GM21423 (cell line): ENCODE measurements at regions not wholly inside any gene's neighbourhood (a gene's known extent, or its start where the extent isn't known, plus 50 kb on each side); places are given as distances from the start of the nearest gene placed in this dataset.

Source experiments
- ATAC-seq: cut with Tn5 transposase; IDR thresholded peaks from one replicate; pipeline ENCODE4 v1.9.1; 2021; ENCODE audit warnings: mild to moderate bottlenecking, moderate library complexity; ENCODE audit not compliant: unreplicated experiment

GRCh38 chr12:118606690-118607089 lies 230.3 kb downstream of the SUDS3 start:
- ATAC-seq, result no peak

DNA sequence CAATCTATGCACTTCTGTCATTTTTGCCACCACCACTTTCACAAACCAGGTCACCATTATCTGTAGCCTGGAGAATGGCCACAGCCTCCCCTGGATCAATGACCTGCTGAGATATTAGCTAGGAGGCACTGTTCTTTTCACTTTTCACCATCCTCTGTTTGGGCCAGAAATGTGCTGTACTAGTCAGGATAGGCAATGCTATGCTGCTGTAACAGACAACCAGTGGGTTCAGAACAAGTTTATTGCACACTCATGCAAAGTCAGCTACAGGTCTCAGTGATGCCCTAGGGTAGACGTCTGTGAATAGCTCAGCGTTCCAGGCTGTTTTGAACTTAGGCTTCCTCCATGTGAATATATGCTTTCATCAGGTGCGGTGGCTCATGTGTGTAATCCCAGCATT lies 231.5 kb downstream of the SUDS3 start:
- ATAC-seq, result no peak

DNA sequence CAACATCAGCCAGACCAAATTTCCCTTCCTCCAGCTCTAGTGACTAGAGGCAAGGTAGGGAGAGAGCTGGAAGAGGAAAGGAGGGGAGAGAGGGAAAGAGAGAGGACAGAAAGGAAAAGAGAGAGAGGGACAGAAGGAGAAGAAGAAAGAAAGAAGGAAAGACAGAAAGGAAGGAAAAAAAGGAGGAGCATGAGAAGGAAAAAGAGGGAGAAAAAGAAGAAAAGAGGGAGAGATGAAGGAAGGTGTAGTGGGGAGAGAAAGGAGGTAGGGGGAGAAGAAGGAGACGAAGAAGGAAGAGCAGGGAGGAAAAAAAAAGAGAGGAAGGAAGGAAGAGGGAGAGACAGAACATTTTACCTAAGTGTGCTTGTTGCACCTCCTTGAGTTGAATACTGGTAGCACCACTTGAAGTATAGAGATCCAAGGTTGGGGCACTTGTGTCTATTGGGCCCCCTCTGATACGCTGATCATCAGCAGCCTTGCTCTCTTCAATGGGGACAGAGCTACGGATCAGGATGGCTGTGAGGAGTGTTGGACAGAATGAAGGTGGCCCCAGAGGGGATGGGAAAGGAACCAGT lies 232.5 kb downstream of the SUDS3 start:
- no peak for ATAC-seq

- no peak for ATAC-seq
These were observed 234.9 kb downstream of the SUDS3 start for GRCh38 chr12:118611295-118611694.

DNA sequence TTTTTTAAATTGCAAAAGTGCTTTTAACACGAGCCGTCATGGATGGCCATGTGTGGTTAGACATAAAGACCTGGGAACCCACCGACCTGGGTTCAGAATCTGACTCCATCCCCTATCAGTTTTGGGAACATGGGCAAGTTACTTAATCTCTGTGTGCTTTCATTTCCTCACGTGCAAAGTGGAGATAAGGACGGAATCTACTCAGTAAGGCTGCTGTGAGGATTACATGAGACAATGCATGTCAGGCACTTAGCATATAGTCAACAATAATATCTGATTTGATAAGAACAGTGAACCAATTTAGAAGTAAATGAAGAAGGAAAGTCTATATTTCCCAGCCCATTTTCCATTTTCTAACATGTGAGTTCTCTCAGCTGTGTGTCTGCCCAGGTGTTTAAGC lies 235.4 kb downstream of the SUDS3 start:
- no peak for ATAC-seq

- no peak for ATAC-seq
These were observed 241.5 kb downstream of the SUDS3 start for GRCh38 chr12:118617611-118618450.

GRCh38 chr12:118618695-118619094 lies 242.3 kb downstream of the SUDS3 start:
- no peak for ATAC-seq

DNA sequence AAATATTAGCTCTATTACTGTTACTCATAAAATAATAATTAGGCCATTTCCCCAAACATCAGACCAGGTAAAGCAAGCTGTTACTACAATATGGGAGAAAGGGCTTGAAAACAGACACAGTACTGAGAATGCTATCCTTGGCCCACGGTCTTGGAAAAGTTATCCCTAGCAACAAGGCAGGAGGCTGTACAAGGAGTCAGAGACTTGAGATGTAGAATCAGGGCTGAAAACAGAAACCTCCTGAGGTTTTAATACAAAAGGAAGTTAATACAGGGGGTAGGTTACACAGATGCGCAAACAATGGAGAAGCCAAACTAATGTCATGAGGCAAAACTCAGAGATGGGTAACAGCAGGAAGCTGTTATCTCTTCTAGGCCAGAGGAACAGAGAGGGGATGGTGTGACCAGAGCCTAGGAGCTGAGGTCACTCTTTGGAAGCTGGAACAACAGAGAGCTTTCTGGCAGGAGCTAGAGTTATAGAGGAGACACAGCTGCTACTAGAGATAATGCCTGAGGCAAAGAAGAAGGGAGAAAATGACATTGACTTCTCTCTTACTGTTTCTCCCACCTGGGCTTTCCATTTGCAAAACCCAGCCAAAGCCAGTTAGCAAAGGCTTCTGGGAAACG lies 248.8 kb downstream of the SUDS3 start:
- ATAC-seq, result no peak

- ATAC-seq, result no peak
These were observed 256.7 kb downstream of the SUDS3 start for GRCh38 chr12:118633071-118633470.

- no peak for ATAC-seq
These were observed 258.9 kb downstream of the SUDS3 start for GRCh38 chr12:118635276-118635675.

DNA sequence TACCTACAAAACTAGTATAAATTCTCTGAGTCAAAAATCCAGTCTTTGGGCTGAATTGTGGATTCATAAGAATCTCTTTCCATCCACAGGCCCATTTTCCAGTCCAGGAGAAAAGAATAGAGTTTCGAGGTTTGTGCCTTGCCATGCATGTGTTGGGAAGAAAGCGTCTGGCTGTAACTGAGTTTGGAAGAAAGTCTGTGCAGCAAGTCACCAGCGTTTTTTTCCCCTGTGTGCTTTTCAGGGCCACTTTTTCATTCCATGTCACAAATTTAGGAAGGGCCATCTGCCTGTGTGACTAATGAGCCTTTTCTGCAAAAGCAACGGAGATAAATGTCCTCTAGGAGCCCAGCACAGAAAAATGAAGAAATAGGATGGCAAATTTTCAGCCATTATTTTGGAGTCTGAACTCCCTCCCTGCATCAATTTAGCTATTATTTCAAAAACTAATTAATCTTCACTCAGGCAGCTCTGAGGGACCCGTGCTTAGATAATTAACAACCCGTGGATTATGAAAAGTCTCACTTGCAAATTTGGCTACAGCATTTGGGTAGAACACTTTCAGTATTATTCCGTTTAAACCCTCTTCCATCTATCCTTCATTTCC lies 261.5 kb downstream of the SUDS3 start:
- ATAC-seq, result no peak

DNA sequence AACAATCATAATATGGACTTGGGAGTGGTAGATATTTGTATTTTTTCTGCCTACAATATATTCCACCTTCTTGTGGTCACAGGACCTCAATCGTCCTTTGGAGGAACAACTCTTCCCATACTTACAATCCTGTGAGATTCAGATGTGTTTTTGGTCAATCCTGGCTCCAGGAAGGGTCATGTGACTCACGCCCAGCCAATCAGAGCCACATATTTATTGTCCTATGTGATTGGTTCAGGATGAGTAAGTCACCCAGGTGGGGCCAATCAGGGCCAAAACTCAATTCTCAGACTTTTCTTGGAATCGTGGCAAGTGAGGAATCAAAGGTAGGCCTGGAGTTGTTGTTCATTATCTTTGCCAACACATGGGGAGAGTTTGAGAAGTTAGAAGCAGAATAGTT lies 264.9 kb downstream of the SUDS3 start:
- ATAC-seq, result no peak

- ATAC-seq, result no peak
These were observed 268.9 kb downstream of the SUDS3 start for GRCh38 chr12:118645219-118645618.

DNA sequence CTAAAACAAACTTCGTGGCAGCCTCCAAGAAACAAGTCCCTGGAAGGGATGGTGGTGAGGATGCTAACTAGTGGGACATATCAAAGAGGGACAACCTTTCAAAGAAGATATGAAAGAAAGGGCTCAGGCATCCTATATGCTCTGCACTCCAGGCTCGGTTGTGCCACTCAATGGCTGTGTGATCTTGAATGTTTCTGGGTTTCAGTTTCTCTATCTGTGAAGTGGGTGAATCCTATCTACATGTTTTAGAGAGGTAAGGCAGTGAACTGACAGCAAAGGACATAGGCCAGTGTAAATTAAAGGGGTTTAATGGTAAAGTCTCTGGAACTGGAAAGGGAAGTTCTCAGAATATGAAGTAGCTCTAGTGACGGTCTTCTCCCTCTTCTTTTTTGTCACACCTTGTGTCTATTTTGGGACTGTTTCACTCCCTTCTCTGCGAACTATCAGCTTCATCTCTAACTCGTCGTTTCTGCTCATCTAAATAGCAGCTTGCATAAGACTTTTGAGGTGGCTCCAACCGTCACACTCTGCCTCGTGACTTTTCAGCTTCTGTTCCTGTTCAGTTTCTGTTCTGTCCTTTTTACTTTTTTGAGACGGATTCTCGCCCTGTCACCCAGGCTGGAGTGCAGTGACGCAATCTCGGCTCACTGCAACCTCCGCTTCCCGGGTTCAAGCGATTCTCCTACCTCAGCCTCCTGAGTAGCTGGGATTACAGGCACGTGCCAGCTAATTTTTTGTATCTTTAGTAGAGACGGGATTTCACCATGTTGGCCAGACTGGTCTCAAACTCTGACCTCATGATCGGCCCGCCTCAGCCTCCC lies 273.6 kb downstream of the SUDS3 start:
- ATAC-seq, result no peak

DNA sequence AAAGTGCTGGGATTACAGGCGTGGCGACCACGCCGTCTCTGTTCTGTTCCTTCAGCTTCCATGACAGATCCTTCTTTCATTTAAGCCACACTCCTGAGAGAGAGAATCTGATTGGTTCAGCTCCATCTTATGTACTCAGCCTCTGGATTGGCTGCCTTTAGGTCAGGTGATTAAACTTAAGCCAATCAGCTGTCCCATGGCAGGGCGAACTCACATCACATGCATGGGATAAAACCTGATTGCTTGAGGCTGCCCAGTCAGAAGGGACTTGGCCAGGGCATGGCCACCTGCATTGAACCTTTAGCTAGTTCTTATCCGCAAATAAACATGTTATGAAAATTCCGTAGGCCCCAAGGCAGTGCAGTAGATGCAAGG lies 274.2 kb downstream of the SUDS3 start:
- ATAC-seq, result no peak

- ATAC-seq, result no peak
These were observed 275.1 kb downstream of the SUDS3 start for GRCh38 chr12:118651487-118651886.

- ATAC-seq, result no peak
These were observed 279.2 kb downstream of the SUDS3 start for GRCh38 chr12:118655588-118655987.

- no peak for ATAC-seq
These were observed 300.9 kb upstream of the SRRM4 start for GRCh38 chr12:118680356-118680963.

- no peak for ATAC-seq
These were observed 298.7 kb upstream of the SRRM4 start for GRCh38 chr12:118682656-118683055.

DNA sequence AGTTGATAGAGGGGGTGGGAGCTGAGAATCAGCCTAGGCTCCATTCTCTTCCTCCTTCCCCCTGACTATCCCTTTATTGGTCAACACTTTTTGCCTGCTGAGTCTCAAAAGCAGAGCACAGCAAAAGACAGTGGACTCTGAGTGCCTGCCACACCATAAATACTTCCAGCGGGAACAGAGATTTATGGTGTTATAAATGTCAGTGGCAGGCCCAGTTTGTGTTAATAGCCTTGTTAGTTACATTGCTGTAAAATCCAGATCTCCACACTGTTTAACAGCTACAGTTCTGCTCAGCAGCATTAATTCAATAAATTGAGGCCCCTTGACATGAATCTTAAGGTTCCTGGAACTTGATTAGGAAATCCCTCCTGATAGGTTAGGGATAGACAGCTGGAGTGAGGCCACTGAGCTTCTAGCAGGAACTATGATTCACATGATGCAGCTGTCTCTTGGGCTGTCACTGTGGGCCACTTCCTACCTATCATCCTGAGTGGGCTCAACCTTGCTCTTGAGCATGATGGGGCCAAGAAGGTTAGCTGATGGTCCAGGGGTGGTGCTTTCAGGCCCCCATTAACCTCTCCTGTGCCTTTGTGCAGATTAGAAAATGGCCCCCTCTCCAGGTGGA lies 295.2 kb upstream of the SRRM4 start:
- ATAC-seq, result no peak
